NCI-H1092 treated with DMSO at 0.1 percent for 48 hours (cell line): ENCODE measurements at regions not wholly inside any gene's neighbourhood (a gene's known extent, or its start where the extent isn't known, plus 50 kb on each side); places are given as distances from the start of the nearest gene placed in this dataset.
A peak's percentile ranks its signal among the peaks of the same experiment; 100 is the strongest.

Source experiments
- DNase-seq: peaks from one replicate; lab custom pipeline; 2025; lab: John Stamatoyannopoulos, UW

GRCh38 chr13:85469320-85469719 is 329.9 kb downstream of the SLITRK6 start:
- DNase-seq: no peak

- DNase-seq: no peak
Measured at GRCh38 chr13:85462792-85463425, 336.3 kb downstream of the SLITRK6 start.

- DNase-seq: no peak
Measured at GRCh38 chr13:85461621-85462020, 337.6 kb downstream of the SLITRK6 start.

GRCh38 chr13:85445534-85445933 is 353.7 kb downstream of the SLITRK6 start:
- DNase-seq: no peak

- DNase-seq: no peak
Measured at GRCh38 chr13:85441975-85442374, 357.2 kb downstream of the SLITRK6 start.

- DNase-seq: no peak
Measured at GRCh38 chr13:85441364-85441763, 357.9 kb downstream of the SLITRK6 start.

GRCh38 chr13:85436029-85436428 is 363.2 kb downstream of the SLITRK6 start:
- no peak for DNase-seq

GRCh38 chr13:85434927-85435326 is 364.3 kb downstream of the SLITRK6 start:
- DNase-seq: no peak

GRCh38 chr13:85432881-85433280 is 366.3 kb downstream of the SLITRK6 start:
- no peak for DNase-seq

GRCh38 chr13:85431720-85432119 is 367.5 kb downstream of the SLITRK6 start:
- DNase-seq: no peak

GRCh38 chr13:85430216-85430794 is 368.9 kb downstream of the SLITRK6 start:
- no peak for DNase-seq

- DNase-seq: no peak
Measured at GRCh38 chr13:85427416-85427815, 371.8 kb downstream of the SLITRK6 start.

- DNase-seq: no peak
Measured at GRCh38 chr13:85420136-85420535, 379.1 kb downstream of the SLITRK6 start.

- no peak for DNase-seq
Measured at GRCh38 chr13:85419611-85420010, 379.6 kb downstream of the SLITRK6 start.

GRCh38 chr13:85417807-85418206 is 381.4 kb downstream of the SLITRK6 start:
- no peak for DNase-seq

- DNase-seq: no peak
Measured at GRCh38 chr13:85413664-85414063, 385.6 kb downstream of the SLITRK6 start.

GRCh38 chr13:85412448-85412847 is 386.8 kb downstream of the SLITRK6 start:
- DNase-seq: no peak

GRCh38 chr13:85411591-85411990 is 387.6 kb downstream of the SLITRK6 start:
- no peak for DNase-seq

- DNase-seq: no peak
Measured at GRCh38 chr13:85408415-85408814, 390.8 kb downstream of the SLITRK6 start.

GRCh38 chr13:85406269-85406975 is 392.8 kb downstream of the SLITRK6 start:
- DNase-seq: no peak

GRCh38 chr13:85405316-85405897 is 393.8 kb downstream of the SLITRK6 start:
- no peak for DNase-seq

GRCh38 chr13:85386424-85386823 is 412.8 kb downstream of the SLITRK6 start:
- DNase-seq: peak; percentile 29

GRCh38 chr13:85383291-85383690 is 415.9 kb downstream of the SLITRK6 start:
- no peak for DNase-seq
